OCI-LY3 (cell line): ENCODE measurements at regions not wholly inside any gene's neighbourhood (a gene's known extent, or its start where the extent isn't known, plus 50 kb on each side); places are given as distances from the start of the nearest gene placed in this dataset.

ENCODE experiments used
- EZH2phosphoT487 ChIP-seq: fragments of 200-600 bp; shearing (Covaris generic); IDR thresholded peaks from 2 replicates; pipeline ENCODE4 v1.6.1; 2018; ENCODE audit warnings: antibody characterized with exemption, mixed run types, low read depth
- TF ChIP-seq, protein P1 (sequence below): fragments of 200-600, 300-600 bp; sonication (generic); IDR thresholded peaks from 2 replicates; pipeline ENCODE4 v1.5.1; 2014; ENCODE audit warnings: antibody characterized with exemption, low read length, low read depth

DNA sequence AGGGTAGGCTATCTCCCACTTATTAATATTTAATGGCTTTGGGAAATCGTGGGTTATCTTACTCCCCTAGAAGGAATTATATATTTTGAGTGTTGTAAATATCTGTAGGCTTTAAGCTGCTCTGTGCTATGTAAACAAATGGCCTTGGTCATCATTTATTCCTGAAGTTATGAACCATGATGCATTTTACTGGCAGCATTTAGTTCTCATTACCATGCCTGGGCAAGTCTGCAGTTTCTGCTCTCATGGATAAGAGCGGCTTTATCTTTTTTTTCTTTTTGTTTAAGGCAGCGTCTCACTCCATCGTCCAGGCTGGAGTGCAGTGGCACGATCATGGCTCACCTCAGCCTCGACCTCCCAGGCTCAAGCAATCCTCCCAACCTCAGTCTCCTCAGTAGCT is 156.1 kb downstream of the IRS2 start:
- TF ChIP-seq, protein P1, sequence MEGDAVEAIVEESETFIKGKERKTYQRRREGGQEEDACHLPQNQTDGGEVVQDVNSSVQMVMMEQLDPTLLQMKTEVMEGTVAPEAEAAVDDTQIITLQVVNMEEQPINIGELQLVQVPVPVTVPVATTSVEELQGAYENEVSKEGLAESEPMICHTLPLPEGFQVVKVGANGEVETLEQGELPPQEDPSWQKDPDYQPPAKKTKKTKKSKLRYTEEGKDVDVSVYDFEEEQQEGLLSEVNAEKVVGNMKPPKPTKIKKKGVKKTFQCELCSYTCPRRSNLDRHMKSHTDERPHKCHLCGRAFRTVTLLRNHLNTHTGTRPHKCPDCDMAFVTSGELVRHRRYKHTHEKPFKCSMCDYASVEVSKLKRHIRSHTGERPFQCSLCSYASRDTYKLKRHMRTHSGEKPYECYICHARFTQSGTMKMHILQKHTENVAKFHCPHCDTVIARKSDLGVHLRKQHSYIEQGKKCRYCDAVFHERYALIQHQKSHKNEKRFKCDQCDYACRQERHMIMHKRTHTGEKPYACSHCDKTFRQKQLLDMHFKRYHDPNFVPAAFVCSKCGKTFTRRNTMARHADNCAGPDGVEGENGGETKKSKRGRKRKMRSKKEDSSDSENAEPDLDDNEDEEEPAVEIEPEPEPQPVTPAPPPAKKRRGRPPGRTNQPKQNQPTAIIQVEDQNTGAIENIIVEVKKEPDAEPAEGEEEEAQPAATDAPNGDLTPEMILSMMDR, result no peak
- no peak for TF ChIP-seq EZH2phosphoT487
